ENCODE measurements at regions not wholly inside any gene's neighbourhood (a gene's known extent, or its start where the extent isn't known, plus 50 kb on each side); places are given as distances from the start of the nearest gene placed in this dataset.

DNA sequence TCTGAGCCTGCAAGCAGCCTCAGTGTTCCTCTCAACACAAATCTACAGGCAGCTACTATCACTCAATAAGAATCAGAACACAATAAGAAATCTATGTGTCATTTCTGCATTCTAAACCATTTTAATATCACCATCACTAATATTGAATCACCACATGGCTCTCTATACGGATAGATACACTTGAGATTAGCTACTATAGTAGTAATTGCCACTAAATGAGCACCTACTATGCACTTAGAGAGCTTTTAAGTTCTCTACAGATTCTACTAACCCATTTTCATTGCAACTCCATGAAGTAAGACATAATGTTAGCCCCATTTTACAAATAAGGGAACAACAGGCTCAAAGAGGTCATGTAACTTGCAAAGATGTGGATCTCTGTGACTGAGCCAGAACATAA lies 132.8 kb upstream of the DYNLRB2 start:
- Histone ChIP-seq H3K4me3 (ENCODE audit: low read depth in 1 of 3, low read length in 3 of 3) (no peak overlapping the region), H3K27ac (ENCODE audit: low read depth in 1 of 3, low read length in 2 of 3) (no peak overlapping the region), H3K9me3 (ENCODE audit: control insufficient read depth in 2 of 2, insufficient read depth in 1 of 2, low read depth in 1 of 2, low read length in 1 of 2) (no peaks in the 10 kb centered on the region), H3K27me3 (ENCODE audit: control insufficient read depth in 3 of 3, insufficient read depth in 3 of 3, low read length in 3 of 3) (peaks cover 0 to under 1% (median 0%) of the 10 kb centered on the region in 3 donors), H3K4me1 (ENCODE audit: control insufficient read depth in 3 of 3, insufficient read depth in 2 of 3, low read depth in 1 of 3, low read length in 2 of 3) (peaks cover 0 to 8% (median 0%) of the 10 kb centered on the region in 3 donors), H3K36me3 (ENCODE audit: control insufficient read depth in 3 of 3, insufficient read depth in 2 of 3, low read depth in 1 of 3, low read length in 3 of 3) (no peaks in the 10 kb centered on the region)
- 86 to 97% (median 93%) methylated on average over 1 of the region's 1 CpG for WGBS, 3 donors
- DNase-seq = no peak
- no peak for FAIRE-seq

- WGBS, 3 donors = 59 to 66% (median 65%) methylated on average over 3 of the region's 3 CpGs
- no peak overlapping the region for H3K27ac ChIP-seq (ENCODE audit: low read depth in 1 of 3, low read length in 2 of 3)
- H3K36me3 ChIP-seq (ENCODE audit: control insufficient read depth in 3 of 3, insufficient read depth in 2 of 3, low read depth in 1 of 3, low read length in 3 of 3) = no peaks in the 10 kb centered on the region
- peaks cover 0 to 8% (median 0%) of the 10 kb centered on the region in 3 donors for H3K4me1 ChIP-seq (ENCODE audit: control insufficient read depth in 3 of 3, insufficient read depth in 2 of 3, low read depth in 1 of 3, low read length in 2 of 3)
- DNase-seq (peak in 1 of 2 donors; percentile 10), FAIRE-seq (no peak)
- no peaks in the 10 kb centered on the region for H3K9me3 ChIP-seq (ENCODE audit: control insufficient read depth in 2 of 2, insufficient read depth in 1 of 2, low read depth in 1 of 2, low read length in 1 of 2)
- H3K27me3 ChIP-seq (ENCODE audit: control insufficient read depth in 3 of 3, insufficient read depth in 3 of 3, low read length in 3 of 3) = no peaks in the 10 kb centered on the region
- no peak overlapping the region for H3K4me3 ChIP-seq (ENCODE audit: low read depth in 1 of 3, low read length in 3 of 3)
Observed at GRCh38 chr16:80407265-80407987, 133.4 kb upstream of the DYNLRB2 start.

DNA sequence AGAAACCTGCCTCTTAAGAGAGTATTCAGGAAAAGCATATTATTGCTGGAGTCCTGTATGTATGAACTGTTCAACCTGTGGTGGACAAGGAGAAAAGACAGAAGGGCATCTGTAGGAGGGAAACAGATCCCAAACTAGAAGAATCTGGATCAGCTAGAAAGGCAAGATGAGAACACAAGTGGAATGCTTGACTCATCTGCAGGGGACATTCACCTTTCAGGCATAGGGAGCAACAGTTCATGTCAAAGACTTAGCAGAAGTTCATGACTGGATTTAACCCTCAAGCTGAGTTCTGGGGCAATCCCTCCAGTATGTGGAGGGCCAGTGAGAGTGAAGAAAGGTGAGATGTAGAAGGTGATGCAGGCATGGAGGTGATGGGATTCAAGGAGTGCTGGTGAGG lies 135.9 kb upstream of the DYNLRB2 start:
- FAIRE-seq (no peak), DNase-seq (no peak)
- Histone ChIP-seq H3K27me3 (ENCODE audit: control insufficient read depth in 3 of 3, insufficient read depth in 3 of 3, low read length in 3 of 3) (no peaks in the 10 kb centered on the region), H3K4me1 (ENCODE audit: control insufficient read depth in 3 of 3, insufficient read depth in 2 of 3, low read depth in 1 of 3, low read length in 2 of 3) (peaks cover 0 to 8% (median 0%) of the 10 kb centered on the region in 3 donors), H3K36me3 (ENCODE audit: control insufficient read depth in 3 of 3, insufficient read depth in 2 of 3, low read depth in 1 of 3, low read length in 3 of 3) (no peaks in the 10 kb centered on the region), H3K27ac (ENCODE audit: low read depth in 1 of 3, low read length in 2 of 3) (no peak overlapping the region), H3K4me3 (ENCODE audit: low read depth in 1 of 3, low read length in 3 of 3) (no peak overlapping the region), H3K9me3 (ENCODE audit: control insufficient read depth in 2 of 2, insufficient read depth in 1 of 2, low read depth in 1 of 2, low read length in 1 of 2) (no peaks in the 10 kb centered on the region)

- peaks cover 0 to 8% (median 0%) of the 10 kb centered on the region in 3 donors for H3K4me1 ChIP-seq (ENCODE audit: control insufficient read depth in 3 of 3, insufficient read depth in 2 of 3, low read depth in 1 of 3, low read length in 2 of 3)
- WGBS, 3 donors = 63 to 81% (median 67%) methylated on average over 3 of the region's 3 CpGs
- DNase-seq (no peak), FAIRE-seq (no peak)
- H3K36me3 ChIP-seq (ENCODE audit: control insufficient read depth in 3 of 3, insufficient read depth in 2 of 3, low read depth in 1 of 3, low read length in 3 of 3) = no peaks in the 10 kb centered on the region
- no peaks in the 10 kb centered on the region for H3K27me3 ChIP-seq (ENCODE audit: control insufficient read depth in 3 of 3, insufficient read depth in 3 of 3, low read length in 3 of 3)
- H3K27ac ChIP-seq (ENCODE audit: low read depth in 1 of 3, low read length in 2 of 3) = no peak overlapping the region
- H3K4me3 ChIP-seq (ENCODE audit: low read depth in 1 of 3, low read length in 3 of 3) = no peak overlapping the region
- H3K9me3 ChIP-seq (ENCODE audit: control insufficient read depth in 2 of 2, insufficient read depth in 1 of 2, low read depth in 1 of 2, low read length in 1 of 2) = no peaks in the 10 kb centered on the region
Observed at GRCh38 chr16:80403894-80404293, 136.9 kb upstream of the DYNLRB2 start.

GRCh38 chr16:80390871-80391489 lies 149.8 kb upstream of the DYNLRB2 start:
- Histone ChIP-seq H3K36me3 (ENCODE audit: control insufficient read depth in 3 of 3, insufficient read depth in 2 of 3, low read depth in 1 of 3, low read length in 3 of 3) (no peaks in the 10 kb centered on the region), H3K4me1 (ENCODE audit: control insufficient read depth in 3 of 3, insufficient read depth in 2 of 3, low read depth in 1 of 3, low read length in 2 of 3) (peaks cover 0 to 3% (median 0%) of the 10 kb centered on the region in 3 donors), H3K27me3 (ENCODE audit: control insufficient read depth in 3 of 3, insufficient read depth in 3 of 3, low read length in 3 of 3) (no peaks in the 10 kb centered on the region), H3K4me3 (ENCODE audit: low read depth in 1 of 3, low read length in 3 of 3) (no peak overlapping the region), H3K9me3 (ENCODE audit: control insufficient read depth in 2 of 2, insufficient read depth in 1 of 2, low read depth in 1 of 2, low read length in 1 of 2) (peaks cover 0 to 11% of the 10 kb centered on the region in 2 donors), H3K27ac (ENCODE audit: low read depth in 1 of 3, low read length in 2 of 3) (no peak overlapping the region)
- FAIRE-seq (no peak), DNase-seq (no peak)
- 60 to 76% (median 73%) methylated on average over 5 of the region's 5 CpGs for WGBS, 3 donors

DNA sequence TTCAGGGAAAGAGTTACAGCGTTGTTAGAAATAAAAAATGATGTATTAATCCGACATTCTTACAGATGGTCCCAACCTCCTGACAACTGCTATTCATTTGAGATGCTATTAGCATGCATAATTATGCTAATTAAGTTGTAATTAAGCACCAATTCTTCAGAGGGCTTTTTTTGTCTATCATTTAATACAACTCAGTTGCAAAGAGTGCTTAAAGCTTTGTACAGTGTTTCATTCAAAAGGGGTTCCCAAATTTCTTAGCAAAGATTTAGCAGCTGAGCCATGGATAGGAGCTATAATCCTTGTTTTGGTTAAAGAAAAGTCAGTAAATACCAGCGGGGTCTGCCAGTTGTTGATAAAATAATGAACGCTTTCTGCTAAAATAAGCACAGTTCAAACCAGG lies 150.7 kb upstream of the DYNLRB2 start:
- FAIRE-seq (no peak), DNase-seq (no peak)
- Histone ChIP-seq H3K4me3 (ENCODE audit: low read depth in 1 of 3, low read length in 3 of 3) (no peak overlapping the region), H3K27ac (ENCODE audit: low read depth in 1 of 3, low read length in 2 of 3) (no peak overlapping the region), H3K9me3 (ENCODE audit: control insufficient read depth in 2 of 2, insufficient read depth in 1 of 2, low read depth in 1 of 2, low read length in 1 of 2) (peaks cover 0 to 3% of the 10 kb centered on the region in 2 donors), H3K27me3 (ENCODE audit: control insufficient read depth in 3 of 3, insufficient read depth in 3 of 3, low read length in 3 of 3) (no peaks in the 10 kb centered on the region), H3K4me1 (ENCODE audit: control insufficient read depth in 3 of 3, insufficient read depth in 2 of 3, low read depth in 1 of 3, low read length in 2 of 3) (peaks cover 0 to 3% (median 0%) of the 10 kb centered on the region in 3 donors), H3K36me3 (ENCODE audit: control insufficient read depth in 3 of 3, insufficient read depth in 2 of 3, low read depth in 1 of 3, low read length in 3 of 3) (no peaks in the 10 kb centered on the region)
- WGBS, 3 donors = 80 to 92% (median 90%) methylated on average over 4 of the region's 4 CpGs

DNA sequence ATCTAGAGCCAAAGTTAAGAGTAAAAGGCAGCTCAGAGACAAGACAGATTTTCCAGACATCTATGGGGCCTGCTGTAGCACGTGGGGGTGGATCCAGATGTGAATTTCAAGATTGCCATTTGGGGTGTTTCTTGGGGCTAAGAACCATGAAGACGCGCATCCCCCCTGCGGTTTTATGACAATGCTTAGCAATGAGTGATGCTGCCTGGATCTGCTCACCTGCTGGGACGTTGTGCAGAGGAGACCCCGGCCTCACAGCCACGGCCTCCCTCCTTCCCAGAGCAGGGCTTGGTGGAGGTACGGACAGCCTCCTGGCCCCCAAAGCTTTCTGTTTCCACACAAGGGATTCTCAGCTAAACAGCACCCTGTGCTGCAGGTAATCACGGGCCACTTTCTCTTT lies 151.5 kb upstream of the DYNLRB2 start:
- DNase-seq (no peak), FAIRE-seq (no peak)
- H3K27ac ChIP-seq (ENCODE audit: low read depth in 1 of 3, low read length in 2 of 3) = no peak overlapping the region
- H3K27me3 ChIP-seq (ENCODE audit: control insufficient read depth in 3 of 3, insufficient read depth in 3 of 3, low read length in 3 of 3) = no peaks in the 10 kb centered on the region
- no peaks in the 10 kb centered on the region for H3K36me3 ChIP-seq (ENCODE audit: control insufficient read depth in 3 of 3, insufficient read depth in 2 of 3, low read depth in 1 of 3, low read length in 3 of 3)
- WGBS, 3 donors = 77 to 79% (median 78%) methylated on average over 9 of the region's 9 CpGs
- H3K4me1 ChIP-seq (ENCODE audit: control insufficient read depth in 3 of 3, insufficient read depth in 2 of 3, low read depth in 1 of 3, low read length in 2 of 3) = peaks cover 0 to 3% (median 0%) of the 10 kb centered on the region in 3 donors
- no peak overlapping the region for H3K4me3 ChIP-seq (ENCODE audit: low read depth in 1 of 3, low read length in 3 of 3)
- peaks cover 0 to 3% of the 10 kb centered on the region in 2 donors for H3K9me3 ChIP-seq (ENCODE audit: control insufficient read depth in 2 of 2, insufficient read depth in 1 of 2, low read depth in 1 of 2, low read length in 1 of 2)

GRCh38 chr16:80387318-80387921 lies 153.4 kb upstream of the DYNLRB2 start:
- FAIRE-seq (no peak), DNase-seq (no peak)
- H3K36me3 ChIP-seq (ENCODE audit: control insufficient read depth in 3 of 3, insufficient read depth in 2 of 3, low read depth in 1 of 3, low read length in 3 of 3) = no peaks in the 10 kb centered on the region
- H3K9me3 ChIP-seq (ENCODE audit: control insufficient read depth in 2 of 2, insufficient read depth in 1 of 2, low read depth in 1 of 2, low read length in 1 of 2) = no peaks in the 10 kb centered on the region
- no peaks in the 10 kb centered on the region for H3K27me3 ChIP-seq (ENCODE audit: control insufficient read depth in 3 of 3, insufficient read depth in 3 of 3, low read length in 3 of 3)
- H3K4me3 ChIP-seq (ENCODE audit: low read depth in 1 of 3, low read length in 3 of 3) = no peak overlapping the region
- 77 to 86% (median 85%) methylated on average over 15 of the region's 15 CpGs for WGBS, 3 donors
- H3K4me1 ChIP-seq (ENCODE audit: control insufficient read depth in 3 of 3, insufficient read depth in 2 of 3, low read depth in 1 of 3, low read length in 2 of 3) = peaks cover 0 to 3% (median 0%) of the 10 kb centered on the region in 3 donors
- no peak overlapping the region for H3K27ac ChIP-seq (ENCODE audit: low read depth in 1 of 3, low read length in 2 of 3)

All from small intestine (tissue), 7 donors.